Sigmoid colon (tissue), 6 donors: ENCODE measurements at regions not wholly inside any gene's neighbourhood (a gene's known extent, or its start where the extent isn't known, plus 50 kb on each side); places are given as distances from the start of the nearest gene placed in this dataset.

Experiments
- DNase-seq: peaks from one replicate; pipeline ENCODE4 v3.0.0-alpha.2; 2019
- H3K27ac ChIP-seq, 4 donors: fragments of 200-600 bp; sonication (generic); one replicate each; pipeline ENCODE4 v1.5.1; 2016 to 2019; ENCODE audit warnings: mild to moderate bottlenecking in 1 of 4
- H3K27me3 ChIP-seq, 3 donors: fragments of 200-600 bp; sonication (generic); one replicate each; pipeline ENCODE4 v1.5.1; 2019; ENCODE audit warnings: mild to moderate bottlenecking in 1 of 3
- H3K36me3 ChIP-seq, 4 donors: fragments of 200-600 bp; sonication (generic); one replicate each; pipeline ENCODE4 v1.5.1; 2016 to 2019
- H3K4me1 ChIP-seq, 4 donors: fragments of 200-600 bp; sonication (generic); one replicate each; pipeline ENCODE4 v1.5.1; 2017 to 2019
- H3K4me3 ChIP-seq, 4 donors: fragments of 200-600 bp; sonication (generic); one replicate each; pipeline ENCODE4 v1.5.1; 2017 to 2019; ENCODE audit warnings: mild to moderate bottlenecking in 2 of 4, moderate library complexity in 1 of 4
- H3K9me3 ChIP-seq, 4 donors: fragments of 200-600 bp in 3 of 4; sonication (generic) in 3 of 4; one replicate each; pipeline versions ENCODE4 v1.5.1 to v1.6.1; 2013 to 2019
- CTCF ChIP-seq, 4 experiments: fragments of 450-650 bp in 3 of 4; fragments of 200-600 bp in 1 of 4; IDR thresholded peaks; one replicate each; pipeline ENCODE4 v1.5.1; 2016 to 2019; ENCODE audit warnings: antibody characterized with exemption in 4 of 4, mild to moderate bottlenecking in 3 of 4, moderate library complexity in 2 of 4
- EP300 ChIP-seq, 4 donors: sonication (generic); formaldehyde crosslinking; IDR thresholded peaks; one replicate each; pipeline ENCODE4 v1.6.1; 2017; ENCODE audit warnings: antibody characterized with exemption in 4 of 4
- POLR2A ChIP-seq, 2 donors: fragments of 450-650 bp; IDR thresholded peaks; one replicate each; pipeline ENCODE4 v1.6.1; 2016; ENCODE audit warnings: antibody characterized with exemption in 2 of 2, mild to moderate bottlenecking in 2 of 2, moderate library complexity in 2 of 2
- POLR2AphosphoS5 ChIP-seq, 4 donors: sonication (generic); formaldehyde crosslinking; IDR thresholded peaks; one replicate each; pipeline ENCODE4 v1.6.1; 2017; ENCODE audit warnings: antibody characterized with exemption in 4 of 4
- WGBS, 2 donors: extraction: QIAGEN DNeasy Blood & Tissue Kit; methylation state at CpG; one replicate each; pipeline ENCODE4 v1.1.7; 2013; 5-methylcytosine and 5-hydroxymethylcytosine counted together
- intact Hi-C: fragments of 100-400 bp; cut with DNase I; formaldehyde crosslinking; loops from one replicate; pipeline ENCODE4 v1.15.1; 2023
- donor health status: healthy with polysubstance abuse.
- donor health status: healthy.

GRCh38 chr3:46110701-46111493, 83.6 kb upstream of the XCR1 start:
- H3K36me3 ChIP-seq, result no peaks in the 10 kb centered on the region
- DNase-seq, result no peak
- no peaks in the 10 kb centered on the region for H3K27me3 ChIP-seq
- no peak for TF ChIP-seq POLR2AphosphoS5 (IDR thresholded peaks at IDR 0.05)
- TF ChIP-seq EP300 (IDR thresholded peaks at IDR 0.05), result no peak
- TF ChIP-seq CTCF (IDR thresholded peaks at IDR 0.05), result no peak
- no peak for TF ChIP-seq POLR2A (IDR thresholded peaks at IDR 0.05)
- WGBS, 2 donors, result 17 to 54% methylated on average over 9 of the region's 9 CpGs
- H3K9me3 ChIP-seq, result no peaks in the 10 kb centered on the region
- peaks cover 0 to 7% (median 0%) of the 10 kb centered on the region in 4 donors for H3K4me1 ChIP-seq
- peak overlapping the region in 2 of 4 donors; percentile 12 to 20 for H3K27ac ChIP-seq
- H3K4me3 ChIP-seq, result no peak overlapping the region
- intact Hi-C loops, result no loop called here

GRCh38 chr3:46107682-46108081, 80.4 kb upstream of the XCR1 start:
- TF ChIP-seq POLR2AphosphoS5 (IDR thresholded peaks at IDR 0.05), result no peak
- TF ChIP-seq CTCF (IDR thresholded peaks at IDR 0.05), result no peak
- no peak for TF ChIP-seq POLR2A (IDR thresholded peaks at IDR 0.05)
- no peak for TF ChIP-seq EP300 (IDR thresholded peaks at IDR 0.05)
- WGBS, 2 donors, result 54 to 83% methylated on average over 4 of the region's 4 CpGs
- DNase-seq, result no peak
- intact Hi-C loops, result no loop called here
- peaks cover 0 to 7% (median 0%) of the 10 kb centered on the region in 4 donors for H3K4me1 ChIP-seq
- no peaks in the 10 kb centered on the region for H3K27me3 ChIP-seq
- H3K4me3 ChIP-seq, result no peak overlapping the region
- H3K27ac ChIP-seq, result no peak overlapping the region
- no peaks in the 10 kb centered on the region for H3K36me3 ChIP-seq
- no peaks in the 10 kb centered on the region for H3K9me3 ChIP-seq

DNA sequence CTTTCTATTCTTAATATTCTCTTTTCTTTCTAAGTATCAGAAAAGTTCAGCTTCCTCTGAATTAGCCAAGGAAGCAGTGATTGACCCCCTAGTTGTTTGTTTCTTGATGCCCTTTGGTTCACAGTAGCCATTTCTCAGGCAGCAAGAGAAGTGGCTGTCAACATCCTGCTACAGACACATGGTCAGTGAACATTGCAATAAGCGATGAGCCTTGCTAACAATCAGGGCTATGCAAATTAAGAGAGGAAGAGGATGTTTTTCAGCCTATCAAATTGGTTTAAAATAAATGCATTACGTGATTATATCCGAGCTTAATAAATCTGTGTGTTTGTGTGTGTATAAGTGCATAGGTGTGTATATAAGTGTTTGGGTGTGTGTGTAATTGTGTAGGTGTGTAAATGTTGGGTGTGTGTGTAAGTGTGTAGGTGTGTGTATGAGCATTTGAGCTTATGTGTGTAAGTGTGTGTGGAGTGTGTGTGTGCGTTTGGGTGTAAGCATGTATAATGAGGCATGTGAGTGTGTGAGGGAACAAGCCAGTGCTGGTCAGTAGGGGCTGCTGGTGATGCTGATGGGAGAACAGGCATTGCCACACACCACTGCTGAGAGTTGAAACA, 78.1 kb upstream of the XCR1 start:
- peaks cover 0 to 5% (median 0%) of the 10 kb centered on the region in 4 donors for H3K9me3 ChIP-seq
- no peaks in the 10 kb centered on the region for H3K27me3 ChIP-seq
- WGBS, 2 donors, result 77 to 80% methylated on average over 4 of the region's 4 CpGs
- DNase-seq, result no peak
- TF ChIP-seq EP300 (IDR thresholded peaks at IDR 0.05) (no peak), POLR2A (IDR thresholded peaks at IDR 0.05) (no peak), CTCF (IDR thresholded peaks at IDR 0.05) (no peak), POLR2AphosphoS5 (IDR thresholded peaks at IDR 0.05) (no peak)
- no peaks in the 10 kb centered on the region for H3K36me3 ChIP-seq
- H3K27ac ChIP-seq, result no peak overlapping the region
- intact Hi-C loops, result no loop called here
- H3K4me1 ChIP-seq, result peaks cover 0 to under 1% (median 0%) of the 10 kb centered on the region in 4 donors
- H3K4me3 ChIP-seq, result no peak overlapping the region

DNA sequence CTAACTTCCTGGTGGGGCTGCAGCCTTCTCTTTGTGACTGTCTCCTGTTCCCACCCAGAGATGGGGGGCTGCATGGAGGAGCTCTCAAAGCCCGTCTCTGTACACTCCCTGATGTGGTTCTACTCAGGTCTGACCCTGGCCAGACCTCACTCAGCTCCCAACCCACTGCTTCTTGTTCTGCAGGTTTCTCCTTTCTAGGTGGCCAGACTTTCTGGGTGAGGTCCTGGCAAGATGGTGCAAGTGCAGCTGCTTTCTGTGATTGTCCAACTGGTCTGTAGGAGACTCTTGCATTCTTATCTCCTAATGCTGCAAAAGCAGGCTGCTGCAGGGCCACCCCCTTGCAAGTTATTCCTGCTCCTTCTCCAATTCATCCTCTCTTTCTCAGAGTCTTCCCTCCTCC, 77.4 kb upstream of the XCR1 start:
- Histone ChIP-seq H3K4me3 (no peak overlapping the region), H3K9me3 (peaks cover 0 to 5% (median 0%) of the 10 kb centered on the region in 4 donors), H3K27ac (no peak overlapping the region), H3K4me1 (no peaks in the 10 kb centered on the region), H3K27me3 (no peaks in the 10 kb centered on the region), H3K36me3 (no peaks in the 10 kb centered on the region)
- DNase-seq, result no peak
- intact Hi-C loops, result no loop called here
- WGBS, 2 donors, result 39 to 52% methylated on average over 1 of the region's 1 CpG
- TF ChIP-seq POLR2AphosphoS5 (IDR thresholded peaks at IDR 0.05) (no peak), POLR2A (IDR thresholded peaks at IDR 0.05) (no peak), CTCF (IDR thresholded peaks at IDR 0.05) (no peak), EP300 (IDR thresholded peaks at IDR 0.05) (no peak)
